ENCODE measurements at regions not wholly inside any gene's neighbourhood (a gene's known extent, or its start where the extent isn't known, plus 50 kb on each side); places are given as distances from the start of the nearest gene placed in this dataset.

GRCh38 chr11:104329078-104329665 is 165.2 kb upstream of the PDGFD start:
- TF ChIP-seq CTCF (IDR thresholded peaks at IDR 0.05): no peak
- no peak for TF ChIP-seq EP300 (IDR thresholded peaks at IDR 0.05)
- no peak for TF ChIP-seq POLR2A (IDR thresholded peaks at IDR 0.05)

Measured in upper lobe of left lung (tissue), 4 donors.